NOMO-1 (cell line): ENCODE measurements at regions not wholly inside any gene's neighbourhood (a gene's known extent, or its start where the extent isn't known, plus 50 kb on each side); places are given as distances from the start of the nearest gene placed in this dataset.

Experiments used
- DNase-seq, 2 experiments: peaks; one replicate each; lab custom pipeline; 2025; ENCODE audit not compliant: unreplicated experiment in 2 of 2; lab: John Stamatoyannopoulos, UW

- DNase-seq = no peak
Measured at GRCh38 chr11:45089251-45089650, 57.2 kb upstream of the PRDM11 start.

DNA sequence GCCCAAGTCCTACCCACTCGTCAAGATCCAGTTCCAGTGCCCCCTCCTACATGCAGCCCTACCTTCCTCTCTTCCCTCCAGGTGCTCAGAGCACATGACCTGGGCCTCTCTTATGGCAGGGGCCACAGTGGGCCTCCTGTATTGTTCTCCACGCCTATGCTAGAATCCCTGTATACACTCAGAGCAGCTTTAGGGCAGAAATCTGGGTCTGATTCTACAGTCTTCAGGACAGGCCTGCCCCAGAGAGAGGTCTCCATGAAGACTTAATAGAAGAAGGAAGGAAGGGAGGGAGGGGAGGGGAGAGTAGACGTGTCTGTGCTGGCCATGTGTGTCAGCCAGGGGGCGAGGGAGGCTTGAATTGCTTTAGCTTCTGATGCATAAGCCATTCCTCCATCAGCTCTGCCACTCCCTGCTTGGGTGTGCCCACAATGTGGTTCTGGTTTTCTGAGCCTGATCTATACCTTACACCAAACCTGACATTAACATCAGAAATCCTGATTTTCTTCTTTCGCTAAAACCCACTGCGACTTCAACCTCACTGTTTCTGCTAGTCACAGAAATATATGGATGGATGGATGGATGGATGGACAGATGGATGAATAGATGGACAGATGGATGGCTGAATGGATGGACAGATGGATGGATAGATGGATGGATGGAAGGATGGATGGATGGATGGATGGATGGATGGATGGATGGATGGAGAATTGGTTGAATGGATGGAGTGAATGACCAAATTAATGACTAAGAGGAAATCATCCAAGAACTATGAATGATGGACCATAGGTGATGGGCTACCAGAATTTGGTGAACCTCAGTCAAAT lies 56.6 kb upstream of the PRDM11 start:
- DNase-seq = peak in 1 of 2 experiments; percentile 14

- DNase-seq = no peak
Measured at GRCh38 chr11:45090607-45091006, 55.8 kb upstream of the PRDM11 start.

DNA sequence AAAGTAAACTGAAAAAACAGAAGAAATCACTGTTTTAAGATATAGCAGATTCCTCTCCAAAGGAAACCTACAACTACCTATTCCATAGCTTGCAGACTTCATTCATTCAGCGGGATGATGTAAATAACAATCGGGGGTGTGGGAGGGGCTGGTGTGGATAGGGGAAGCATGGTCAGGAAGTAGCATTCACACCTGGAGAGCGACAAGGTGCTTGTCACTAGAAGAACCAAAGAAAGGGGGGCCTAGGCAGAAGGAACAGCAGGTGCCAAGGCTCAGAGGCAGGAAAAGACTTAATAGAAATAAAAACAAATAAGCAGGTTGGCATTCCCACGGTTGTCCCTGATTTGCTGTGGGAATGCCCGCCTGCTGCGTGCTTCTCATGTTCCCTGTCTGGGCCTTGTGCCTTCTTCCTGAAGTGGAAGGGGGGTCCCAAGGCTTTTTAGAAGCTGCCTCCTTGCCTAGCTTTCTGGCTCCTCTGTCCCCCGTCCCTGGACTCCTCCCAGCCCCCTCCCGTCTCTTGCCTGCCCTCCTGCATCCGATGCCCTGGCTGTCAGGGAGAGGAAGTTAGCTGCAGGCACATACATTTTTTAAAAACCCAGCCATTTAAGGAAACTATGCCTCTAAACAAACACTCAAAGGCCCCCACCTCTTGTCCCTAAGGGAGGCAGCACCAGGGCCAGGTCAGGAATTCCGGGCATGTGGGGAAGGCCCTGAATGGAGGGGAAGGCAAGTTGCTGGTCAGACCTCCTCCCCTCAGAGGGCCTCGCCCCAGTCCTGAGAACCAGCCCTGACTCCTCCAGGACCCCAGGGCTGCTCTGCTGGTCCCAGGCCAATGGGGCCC lies 54.7 kb upstream of the PRDM11 start:
- DNase-seq = no peak

- no peak for DNase-seq
Measured at GRCh38 chr11:45092404-45092785, 54.0 kb upstream of the PRDM11 start.

DNA sequence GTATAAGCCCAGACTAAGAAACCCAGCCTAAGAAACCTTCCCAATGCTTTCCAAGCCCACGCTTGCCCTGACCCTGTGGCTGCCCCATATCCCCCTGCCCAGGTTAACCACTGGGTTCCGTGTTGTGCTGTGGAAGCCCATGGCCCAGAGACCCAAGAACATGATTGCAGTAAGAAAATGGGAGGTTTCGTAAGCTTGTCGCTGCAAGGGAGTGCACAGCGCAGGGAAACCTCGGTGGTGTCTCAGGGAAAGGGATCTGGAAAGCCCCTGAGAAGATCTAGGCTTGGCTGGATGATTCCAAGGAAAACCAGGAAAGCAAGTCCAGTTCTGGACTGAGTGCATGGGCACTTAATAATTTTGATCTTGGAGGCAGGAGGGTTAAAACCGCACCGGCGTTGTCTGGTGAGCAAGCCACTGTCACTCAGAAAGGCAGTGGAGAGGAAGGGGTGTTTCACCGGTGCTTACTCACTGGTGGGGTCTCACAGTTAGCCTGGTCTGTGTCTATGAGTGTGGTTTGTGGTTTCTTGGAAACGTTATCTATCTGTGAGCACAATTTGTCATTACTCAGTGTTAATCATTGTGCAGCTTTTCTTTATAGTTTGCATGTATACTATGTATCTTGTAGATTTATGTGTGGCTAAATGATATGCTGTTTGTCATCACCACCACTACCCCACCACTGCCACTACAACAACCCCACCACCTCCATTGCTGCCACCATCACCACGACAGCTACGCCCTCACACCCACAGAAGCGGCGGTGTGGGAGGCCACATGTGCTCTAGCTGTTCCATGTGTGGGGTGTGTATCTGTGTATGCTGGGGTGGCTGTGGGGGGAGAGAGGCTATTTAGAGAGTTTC lies 53.3 kb upstream of the PRDM11 start:
- peak in 1 of 2 experiments; percentile 44 for DNase-seq

GRCh38 chr11:45093761-45094455 lies 52.5 kb upstream of the PRDM11 start:
- DNase-seq = no peak

- DNase-seq = no peak
Measured at GRCh38 chr11:45094958-45095690, 51.3 kb upstream of the PRDM11 start.

GRCh38 chr11:45095691-45096010 lies 50.8 kb upstream of the PRDM11 start:
- DNase-seq = no peak

DNA sequence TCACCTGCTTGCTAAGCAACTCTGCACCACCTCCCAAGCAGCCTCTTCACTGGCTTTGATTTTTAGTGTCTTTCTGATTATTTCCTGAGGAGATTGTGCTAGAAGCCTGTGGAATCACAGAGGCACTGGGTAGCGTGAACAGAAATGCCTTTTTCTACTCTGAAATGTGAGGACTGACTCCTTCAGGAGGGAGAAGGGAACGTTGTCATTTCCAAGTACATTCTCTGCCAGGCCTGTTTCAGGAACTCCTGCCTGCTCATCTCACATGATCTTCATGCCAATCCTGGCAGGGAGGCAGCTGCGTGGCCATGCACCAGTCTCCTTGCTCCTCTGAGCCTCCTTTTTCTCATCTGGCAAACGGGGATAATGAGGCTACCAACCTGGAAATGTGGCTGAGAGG lies 49.8 kb upstream of the PRDM11 start:
- no peak for DNase-seq
